ENCODE measurements at regions not wholly inside any gene's neighbourhood (a gene's known extent, or its start where the extent isn't known, plus 50 kb on each side); places are given as distances from the start of the nearest gene placed in this dataset.

DNA sequence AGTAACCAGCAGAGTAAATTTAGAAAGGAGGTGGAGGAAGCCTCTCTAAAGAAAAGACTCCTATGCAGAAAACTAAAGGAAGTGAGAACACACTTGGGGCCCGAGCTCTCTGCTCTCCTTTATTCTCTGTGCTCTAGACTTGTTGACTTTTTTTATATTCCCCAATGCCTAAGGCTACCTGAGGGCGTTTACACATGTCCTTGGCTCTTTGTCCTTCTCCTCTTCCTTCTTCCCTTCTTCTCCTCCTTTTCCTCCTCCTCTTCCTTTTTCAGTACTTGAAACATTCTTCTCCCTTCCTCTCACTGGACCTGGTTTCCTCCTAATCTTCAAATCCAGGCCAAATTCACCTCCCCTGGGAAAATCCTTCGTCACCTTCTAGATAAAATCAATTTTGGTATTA lies 256.4 kb upstream of the TRPC7 start:
- TF ChIP-seq, protein P1, sequence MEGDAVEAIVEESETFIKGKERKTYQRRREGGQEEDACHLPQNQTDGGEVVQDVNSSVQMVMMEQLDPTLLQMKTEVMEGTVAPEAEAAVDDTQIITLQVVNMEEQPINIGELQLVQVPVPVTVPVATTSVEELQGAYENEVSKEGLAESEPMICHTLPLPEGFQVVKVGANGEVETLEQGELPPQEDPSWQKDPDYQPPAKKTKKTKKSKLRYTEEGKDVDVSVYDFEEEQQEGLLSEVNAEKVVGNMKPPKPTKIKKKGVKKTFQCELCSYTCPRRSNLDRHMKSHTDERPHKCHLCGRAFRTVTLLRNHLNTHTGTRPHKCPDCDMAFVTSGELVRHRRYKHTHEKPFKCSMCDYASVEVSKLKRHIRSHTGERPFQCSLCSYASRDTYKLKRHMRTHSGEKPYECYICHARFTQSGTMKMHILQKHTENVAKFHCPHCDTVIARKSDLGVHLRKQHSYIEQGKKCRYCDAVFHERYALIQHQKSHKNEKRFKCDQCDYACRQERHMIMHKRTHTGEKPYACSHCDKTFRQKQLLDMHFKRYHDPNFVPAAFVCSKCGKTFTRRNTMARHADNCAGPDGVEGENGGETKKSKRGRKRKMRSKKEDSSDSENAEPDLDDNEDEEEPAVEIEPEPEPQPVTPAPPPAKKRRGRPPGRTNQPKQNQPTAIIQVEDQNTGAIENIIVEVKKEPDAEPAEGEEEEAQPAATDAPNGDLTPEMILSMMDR (IDR thresholded peaks at IDR 0.05; ENCODE audit: control insufficient read depth, insufficient read depth, low read depth, low read length, missing control alignments), result no peak

GRCh38 chr5:136620621-136621020 lies 255.3 kb upstream of the TRPC7 start:
- TF ChIP-seq, protein P1 (IDR thresholded peaks at IDR 0.05; ENCODE audit: control insufficient read depth, insufficient read depth, low read depth, low read length, missing control alignments), result no peak
- no peak overlapping the region for H3K4me3 ChIP-seq (ENCODE audit: control insufficient read depth, low read depth, low read length)
- no peak for DNase-seq (ENCODE audit: low read depth)

More for the DNA sequence above, 256.4 kb upstream of the TRPC7 start:
- no peak for DNase-seq (ENCODE audit: low read depth)
- H3K4me3 ChIP-seq (ENCODE audit: control insufficient read depth, low read depth, low read length), result no peak overlapping the region

DNA sequence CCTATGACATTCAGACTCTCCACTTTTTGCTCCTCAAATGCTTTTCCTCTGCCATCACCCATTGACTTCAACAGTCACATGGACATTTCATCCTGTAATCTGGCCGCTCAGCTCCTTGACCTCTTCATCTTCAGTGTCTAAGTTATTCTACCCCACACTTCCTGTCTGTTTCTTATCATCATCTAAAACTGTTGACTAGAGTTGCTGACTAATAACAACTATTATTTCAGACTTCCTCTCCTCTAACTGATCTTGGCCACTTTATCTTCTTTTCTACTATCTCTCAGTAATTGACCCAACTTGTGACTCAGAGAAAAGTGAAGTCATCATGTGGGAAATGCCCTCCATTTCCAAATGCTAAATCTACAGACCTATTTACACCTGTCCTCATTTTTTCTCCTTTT lies 254.7 kb upstream of the TRPC7 start:
- TF ChIP-seq, protein P1 (IDR thresholded peaks at IDR 0.05; ENCODE audit: control insufficient read depth, insufficient read depth, low read depth, low read length, missing control alignments), result no peak
- no peak overlapping the region for H3K4me3 ChIP-seq (ENCODE audit: control insufficient read depth, low read depth, low read length)
- DNase-seq (ENCODE audit: low read depth), result no peak

DNA sequence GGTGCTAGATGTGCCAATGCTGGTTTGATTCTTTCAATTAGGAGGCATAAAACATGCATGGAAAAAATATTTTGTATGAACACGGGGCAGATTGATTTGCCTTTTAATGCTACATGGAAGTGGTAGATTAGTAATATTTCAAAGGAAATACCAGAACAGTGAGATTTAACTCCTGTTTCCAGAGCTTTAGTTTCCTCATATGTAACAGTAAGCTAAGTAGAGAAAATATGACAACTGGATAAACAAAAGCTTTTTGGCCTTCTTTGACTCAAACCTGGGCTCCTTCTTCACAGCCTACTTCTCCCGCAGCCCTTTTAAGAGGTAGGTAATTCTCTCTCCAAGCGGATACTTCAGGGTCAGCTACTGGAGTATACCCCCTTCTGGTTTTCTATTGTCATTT lies 254.2 kb upstream of the TRPC7 start:
- TF ChIP-seq, protein P1 (IDR thresholded peaks at IDR 0.05; ENCODE audit: control insufficient read depth, insufficient read depth, low read depth, low read length, missing control alignments), result no peak
- no peak for DNase-seq (ENCODE audit: low read depth)
- no peak overlapping the region for H3K4me3 ChIP-seq (ENCODE audit: control insufficient read depth, low read depth, low read length)

- no peak overlapping the region for H3K4me3 ChIP-seq (ENCODE audit: control insufficient read depth, low read depth, low read length)
- TF ChIP-seq, protein P1 (IDR thresholded peaks at IDR 0.05; ENCODE audit: control insufficient read depth, insufficient read depth, low read depth, low read length, missing control alignments), result no peak
- DNase-seq (ENCODE audit: low read depth), result no peak
Measured at GRCh38 chr5:136615251-136616119, 250.1 kb upstream of the TRPC7 start.

GRCh38 chr5:136613230-136613629 lies 247.9 kb upstream of the TRPC7 start:
- no peak for DNase-seq (ENCODE audit: low read depth)
- H3K4me3 ChIP-seq (ENCODE audit: control insufficient read depth, low read depth, low read length), result no peak overlapping the region
- TF ChIP-seq, protein P1 (IDR thresholded peaks at IDR 0.05; ENCODE audit: control insufficient read depth, insufficient read depth, low read depth, low read length, missing control alignments), result no peak
